ENCODE measurements at regions not wholly inside any gene's neighbourhood (a gene's known extent, or its start where the extent isn't known, plus 50 kb on each side); places are given as distances from the start of the nearest gene placed in this dataset.

GRCh38 chr18:42360716-42361115 lies 405.7 kb downstream of the PIK3C3 start:
- Histone ChIP-seq H3K4ac (ENCODE audit: low read depth, low read length) (no peak overlapping the region), H2AK5ac (ENCODE audit: insufficient read length, low read length) (no peak overlapping the region), H3K18ac (ENCODE audit: insufficient read length, low read depth, low read length) (no peak overlapping the region), H3K23ac (ENCODE audit: insufficient read length, low read depth, low read length) (no peak overlapping the region), H2BK15ac (ENCODE audit: low read depth, low read length) (no peak overlapping the region), H3K23me2 (ENCODE audit: insufficient read length, low read depth, low read length, poor library complexity, severe bottlenecking) (no peaks in the 10 kb centered on the region), H3T11ph (ENCODE audit: low read length) (no peak overlapping the region), H3K56ac (ENCODE audit: insufficient read length, low read depth, low read length) (no peak overlapping the region), H4K91ac (ENCODE audit: insufficient read length, low read depth, low read length) (no peak overlapping the region), H3K4me1 (ENCODE audit: insufficient read depth, low read length) (no peaks in the 10 kb centered on the region), H2BK5ac (ENCODE audit: insufficient read length, low read length) (no peak overlapping the region), H3K9me3 (ENCODE audit: control insufficient read depth, low read depth, low read length) (no peaks in the 10 kb centered on the region), H4K8ac (replicated peaks; ENCODE audit: insufficient read length, low read depth, low read length) (no peak overlapping the region), H4K20me1 (ENCODE audit: control insufficient read depth, insufficient read depth, insufficient read length) (no peaks in the 10 kb centered on the region), H3K14ac (ENCODE audit: insufficient read depth, low read length) (no peak overlapping the region), H2AFZ (ENCODE audit: low read length) (no peak overlapping the region), H2BK20ac (ENCODE audit: low read depth, low read length, poor library complexity, severe bottlenecking) (no peak overlapping the region), H3K27ac (ENCODE audit: insufficient read length, low read depth, low read length) (no peak overlapping the region), H3K4me2 (ENCODE audit: insufficient read depth, insufficient read length, low read length) (no peak overlapping the region), H3K9ac (ENCODE audit: extremely low read depth, insufficient read length, low read length) (no peak overlapping the region), H3K79me2 (ENCODE audit: insufficient read depth, low read length) (no peaks in the 10 kb centered on the region), H2BK12ac (ENCODE audit: insufficient read length, low read depth, low read length) (no peak overlapping the region), H4K5ac (ENCODE audit: insufficient read length, low read depth, low read length) (no peak overlapping the region), H3K27me3 (ENCODE audit: insufficient read depth, low read length) (no peaks in the 10 kb centered on the region), H3K79me1 (ENCODE audit: insufficient read depth, low read depth, low read length, poor library complexity, severe bottlenecking) (no peaks in the 10 kb centered on the region), H2BK120ac (ENCODE audit: low read depth, low read length, poor library complexity, severe bottlenecking) (no peak overlapping the region)
- TF ChIP-seq CTCF (conservative IDR thresholded peaks at IDR 0.05): no peak
- Mint-ChIP-seq H3K4me3 (no peak overlapping the region), H3K27me3 (ENCODE audit: low read depth) (no peaks in the 10 kb centered on the region), H3K27ac (no peak overlapping the region), H3K9me3 (no peaks in the 10 kb centered on the region), H3K36me3 (ENCODE audit: insufficient read depth in 1 of 3, low read depth in 3 of 3) (no peaks in the 10 kb centered on the region), H3K4me1 (peaks cover 0 to 14% of the 10 kb centered on the region in 2 experiments; a peak in 1 of 4 replicates)
- no peak for DNase-seq
